ENCODE measurements at regions not wholly inside any gene's neighbourhood (a gene's known extent, or its start where the extent isn't known, plus 50 kb on each side); places are given as distances from the start of the nearest gene placed in this dataset.

- DNase-seq (ENCODE audit: low read depth in 4 of 4, low spot score in 3 of 4): no peak
These were observed 190.4 kb downstream of the MN1 start for GRCh38 chr22:27610863-27611786.

- DNase-seq (ENCODE audit: low read depth in 4 of 4, low spot score in 3 of 4): no peak
These were observed 189.4 kb downstream of the MN1 start for GRCh38 chr22:27612115-27612514.

GRCh38 chr22:27613099-27614005 lies 188.2 kb downstream of the MN1 start:
- no peak for DNase-seq (ENCODE audit: low read depth in 4 of 4, low spot score in 3 of 4)

GRCh38 chr22:27614006-27614649 lies 187.4 kb downstream of the MN1 start:
- DNase-seq (ENCODE audit: low read depth in 4 of 4, low spot score in 3 of 4): no peak

- no peak for DNase-seq (ENCODE audit: low read depth in 4 of 4, low spot score in 3 of 4)
These were observed 186.9 kb downstream of the MN1 start for GRCh38 chr22:27614650-27615007.

GRCh38 chr22:27615408-27615807 lies 186.1 kb downstream of the MN1 start:
- no peak for DNase-seq (ENCODE audit: low read depth in 4 of 4, low spot score in 3 of 4)

GRCh38 chr22:27616033-27616432 lies 185.5 kb downstream of the MN1 start:
- DNase-seq (ENCODE audit: low read depth in 4 of 4, low spot score in 3 of 4): no peak

GRCh38 chr22:27617214-27617881 lies 184.2 kb downstream of the MN1 start:
- no peak for DNase-seq (ENCODE audit: low read depth in 4 of 4, low spot score in 3 of 4)

- no peak for DNase-seq (ENCODE audit: low read depth in 4 of 4, low spot score in 3 of 4)
These were observed 181.0 kb downstream of the MN1 start for GRCh38 chr22:27620367-27621154.

GRCh38 chr22:27621486-27622070 lies 180.0 kb downstream of the MN1 start:
- no peak for DNase-seq (ENCODE audit: low read depth in 4 of 4, low spot score in 3 of 4)

- no peak for DNase-seq (ENCODE audit: low read depth in 4 of 4, low spot score in 3 of 4)
These were observed 177.5 kb downstream of the MN1 start for GRCh38 chr22:27624042-27624441.

- DNase-seq (ENCODE audit: low read depth in 4 of 4, low spot score in 3 of 4): no peak
These were observed 176.9 kb downstream of the MN1 start for GRCh38 chr22:27624705-27625104.

GRCh38 chr22:27625769-27626674 lies 175.5 kb downstream of the MN1 start:
- no peak for DNase-seq (ENCODE audit: low read depth in 4 of 4, low spot score in 3 of 4)

GRCh38 chr22:27626675-27627443 lies 174.7 kb downstream of the MN1 start:
- DNase-seq (ENCODE audit: low read depth in 4 of 4, low spot score in 3 of 4): no peak

GRCh38 chr22:27627444-27627833 lies 174.1 kb downstream of the MN1 start:
- no peak for DNase-seq (ENCODE audit: low read depth in 4 of 4, low spot score in 3 of 4)

- no peak for DNase-seq (ENCODE audit: low read depth in 4 of 4, low spot score in 3 of 4)
These were observed 173.7 kb downstream of the MN1 start for GRCh38 chr22:27627901-27628300.

- no peak for DNase-seq (ENCODE audit: low read depth in 4 of 4, low spot score in 3 of 4)
These were observed 173.2 kb downstream of the MN1 start for GRCh38 chr22:27628341-27628740.

Measured in left renal pelvis (tissue), 4 donors.